K562 (cell line): ENCODE measurements at regions not wholly inside any gene's neighbourhood (a gene's known extent, or its start where the extent isn't known, plus 50 kb on each side); places are given as distances from the start of the nearest gene placed in this dataset.

Source experiments
- ATAC-seq: fragments of 200-7000 bp; cut with Tn5 transposase; 3 replicates; pipeline ENCODE4 v1.9.1; 2020; ENCODE audit warnings: moderate library complexity
- BruUV-seq: library from RNA; stranded (reverse); fragments of 400-500 nt; replicated peaks from 2 replicates; lab custom pipeline; 2021; lab: Mats Ljungman, UMichigan
- CTCF ChIA-PET: fragments of 300-600 bp; formaldehyde crosslinking; extraction: SDS; loops from one replicate; lab custom pipeline; 2021; ENCODE audit warnings: low intra/inter-chr PET ratio; lab: Yijun Ruan, JAX
- POLR2A ChIA-PET: fragments of 300-600, 350-650 bp; sonication (Branson Sonifier 250); formaldehyde crosslinking; extraction: SDS; loops from one replicate; lab custom pipeline; 2021; ENCODE audit warnings: antibody characterized with exemption, inconsistent platforms; lab: Yijun Ruan, JAX
- DNase-seq, 4 experiments: peaks; one replicate each; pipeline versions ENCODE4 v3.0.0 to v3.0.0-alpha.2; 2011 to 2018; ENCODE audit warnings: low spot score in 3 of 4, mixed read lengths in 3 of 4; ENCODE audit errors: extremely low read depth in 1 of 4
- FAIRE-seq: peaks from 2 replicates; lab custom pipeline; 2011; peaks lifted over from hg19 to GRCh38; lab: Jason Lieb, UNC
- H2AFZ ChIP-seq: 2 replicates; pipeline ENCODE4 v1.6.0; 2011; ENCODE audit warnings: low read depth, low read length, control low read depth, inconsistent platforms
- H3K27ac ChIP-seq: fragments of 200-600 bp; 3 replicates; pipeline ENCODE4 v1.8.0; 2011; ENCODE audit warnings: low read depth, mild to moderate bottlenecking, control low read depth, inconsistent platforms, low read length, moderate library complexity, mixed read lengths; ENCODE audit errors: extremely low read depth
- H3K27me3 ChIP-seq, 2 experiments: fragments of 300-600 bp in 1 of 2; 2 replicates in 1 of 2; 3 replicates in 1 of 2; pipeline versions ENCODE4 v1.6.0 to v1.8.0; 2011; ENCODE audit warnings: inconsistent platforms in 2 of 2, low read length in 2 of 2, mild to moderate bottlenecking in 1 of 2, mixed read lengths in 1 of 2, moderate library complexity in 1 of 2; ENCODE audit not compliant: control insufficient read depth in 2 of 2, insufficient read depth in 2 of 2
- H3K36me3 ChIP-seq: fragments of 300-600 bp; 3 replicates; pipeline ENCODE4 v1.8.0; 2011; ENCODE audit warnings: mild to moderate bottlenecking, low read length, inconsistent platforms; ENCODE audit not compliant: control insufficient read depth, insufficient read depth
- H3K4me1 ChIP-seq, 2 experiments: fragments of 200-600 bp in 1 of 2; replicated peaks in 1 of 2; 2 replicates in 1 of 2; 3 replicates in 1 of 2; pipeline versions ENCODE4 v1.5.1 to v1.8.0; 2011; ENCODE audit warnings: inconsistent platforms in 2 of 2, low read length in 2 of 2, mild to moderate bottlenecking in 1 of 2, mixed read lengths in 1 of 2, moderate library complexity in 1 of 2; ENCODE audit not compliant: control insufficient read depth in 2 of 2, insufficient read depth in 2 of 2
- H3K4me2 ChIP-seq: 2 replicates; pipeline ENCODE4 v1.6.1; 2011; ENCODE audit warnings: low read length, control low read depth, inconsistent platforms, mixed read lengths; ENCODE audit not compliant: insufficient read depth
- H3K4me3 ChIP-seq: fragments of 200-600 bp; sonication (generic), shearing (Covaris generic); 2 replicates; pipeline ENCODE4 v1.5.1; 2016; ENCODE audit warnings: control low read depth, inconsistent platforms
- H3K79me2 ChIP-seq: fragments of 200-600 bp; 3 replicates; pipeline ENCODE4 v1.8.0; 2011; ENCODE audit warnings: low read length, inconsistent platforms; ENCODE audit not compliant: control insufficient read depth, insufficient read depth
- H3K9ac ChIP-seq, 2 experiments: 2 replicates each; pipeline versions ENCODE4 v1.6.0 to v1.6.1; 2011; ENCODE audit warnings: low read depth in 2 of 2, low read length in 2 of 2, control low read depth in 1 of 2, inconsistent platforms in 1 of 2, mild to moderate bottlenecking in 1 of 2, mixed read lengths in 1 of 2; ENCODE audit not compliant: insufficient read depth in 1 of 2
- H3K9me1 ChIP-seq: one replicate; pipeline ENCODE4 v1.6.0; 2011; ENCODE audit warnings: inconsistent platforms, mild to moderate bottlenecking, low read length, moderate library complexity; ENCODE audit not compliant: control insufficient read depth, insufficient read depth
- H3K9me3 ChIP-seq: replicated peaks from 2 replicates; pipeline ENCODE4 v1.5.1; 2011; ENCODE audit warnings: low read depth, low read length, inconsistent platforms; ENCODE audit not compliant: control insufficient read depth, insufficient read depth
- H4K20me1 ChIP-seq: replicated peaks from 2 replicates; pipeline ENCODE4 v1.6.1; 2011; ENCODE audit warnings: low read length, inconsistent platforms, mixed read lengths; ENCODE audit not compliant: control insufficient read depth, insufficient read depth
- ATF6 ChIP-seq: sonication (generic); formaldehyde crosslinking; IDR thresholded peaks from 2 replicates; pipeline ENCODE4 v1.4.0; 2020; ENCODE audit warnings: mild to moderate bottlenecking, missing genetic modification reagents
- CLOCK ChIP-seq: fragments of 250-450 bp; sonication (Bioruptor Pico); IDR thresholded peaks from 2 replicates; pipeline ENCODE4 v1.4.0; 2020; ENCODE audit warnings: mild to moderate bottlenecking, moderate library complexity, borderline replicate concordance
- DMBX1 ChIP-seq: fragments of 250-450 bp; sonication (Bioruptor Pico); IDR thresholded peaks from 2 replicates; pipeline ENCODE4 v1.8.0; 2022; ENCODE audit warnings: inconsistent platforms, mild to moderate bottlenecking, moderate library complexity, borderline replicate concordance
- GTF2B ChIP-seq: IDR thresholded peaks from 2 replicates; pipeline ENCODE4 v1.6.1; 2011; ENCODE audit not compliant: insufficient read length; ENCODE audit errors: extremely low read depth
- HIVEP1 ChIP-seq: fragments of 250-450 bp; sonication (Bioruptor Pico); IDR thresholded peaks from 2 replicates; pipeline ENCODE4 v1.4.0; 2020; ENCODE audit warnings: mild to moderate bottlenecking
- KLF10 ChIP-seq: fragments of 250-450 bp; sonication (Bioruptor Pico); IDR thresholded peaks from 2 replicates; pipeline ENCODE4 v1.6.1; 2021; ENCODE audit warnings: matching md5 sums
- MXD1 ChIP-seq: fragments of 250-450 bp; sonication (Bioruptor Pico); IDR thresholded peaks from 2 replicates; pipeline ENCODE4 v1.8.0; 2021; ENCODE audit warnings: borderline replicate concordance, mild to moderate bottlenecking, moderate library complexity; ENCODE audit not compliant: poor library complexity, severe bottlenecking
- USF2 ChIP-seq: sonication (generic); formaldehyde crosslinking; IDR thresholded peaks from 2 replicates; pipeline ENCODE4 v1.5.0; 2020; ENCODE audit warnings: missing genetic modification reagents
- ZC3H4 ChIP-seq: sonication (generic); formaldehyde crosslinking; IDR thresholded peaks from 2 replicates; pipeline ENCODE4 v1.9.0; 2021; ENCODE audit warnings: missing genetic modification reagents, borderline replicate concordance
- ZNF274 ChIP-seq: IDR thresholded peaks from 2 replicates; pipeline ENCODE4 v1.6.1; 2011; ENCODE audit warnings: low read depth, mild to moderate bottlenecking, low read length, moderate library complexity, borderline replicate concordance
- WGBS: fragments of 100-300 bp; shearing (Covaris generic); methylation state at CpG from one replicate; pipeline ENCODE4 v1.1.6; 2016; ENCODE audit warnings: low coverage, mixed read lengths; ENCODE audit not compliant: insufficient coverage; ENCODE audit errors: missing lambda C conversion rate; 5-methylcytosine and 5-hydroxymethylcytosine counted together
- in situ Hi-C: fragments of 300-500 bp; cut with MboI; formaldehyde crosslinking; loops from 4 replicates; pipeline ENCODE4 v1.15.0; 2018; ENCODE audit warnings: inconsistent platforms, mixed read lengths
- intact Hi-C: fragments of 100-400 bp; cut with micrococcal nuclease; formaldehyde crosslinking; loops from 2 replicates; pipeline ENCODE4 v1.14.2; 2022

GRCh38 chr6:137816133-137816579 lies 50.9 kb upstream of the TNFAIP3 start (continued):
- no peak for TF ChIP-seq DMBX1 (CRISPR knock-in tag)
- TF ChIP-seq HIVEP1, result no peak
- no peak for TF ChIP-seq ATF6 (CRISPR knock-in tag)
- TF ChIP-seq ZNF274, result no peak
- no peak for TF ChIP-seq USF2 (CRISPR knock-in tag)
- no peak for TF ChIP-seq ZC3H4

- Histone ChIP-seq H3K27ac (no peak overlapping the region), H2AFZ (peak overlapping the region; percentile 87), H3K36me3 (no peaks in the 10 kb centered on the region), H4K20me1 (no peaks in the 10 kb centered on the region), H3K4me1 (peaks cover 9 to 23% of the 10 kb centered on the region in 2 experiments), H3K9me1 (no peaks in the 10 kb centered on the region), H3K9me3 (no peaks in the 10 kb centered on the region), H3K9ac (peak overlapping the region in 1 of 2 experiments; percentile 28; a peak in 1 of 4 replicates), H3K4me3 (no peak overlapping the region), H3K79me2 (no peaks in the 10 kb centered on the region), H3K4me2 (peak overlapping the region; percentile 12; the same call in 1 of the 2 replicates), H3K27me3 (no peaks in the 10 kb centered on the region)
- peak in 1 of 4 experiments; percentile 33 for DNase-seq
- POLR2A ChIA-PET, result interaction anchor here (0.8 to 1.0 kb wide), 3 partner anchors 25 to 65 kb away, joined by 3 read pairs; no protein-coding TSS in a partner anchor
- intact Hi-C loops, result no loop called here
- BruUV-seq, result no TSS peak
- 32% methylated on average over 8 of the region's 8 CpGs for WGBS
- CTCF ChIA-PET, result no interaction called here
- no peak for FAIRE-seq
- ATAC-seq, result peak; percentile 67
- in situ Hi-C loops, result no loop called here
- TF ChIP-seq MXD1 (no peak), CLOCK (CRISPR knock-in tag) (no peak), KLF10 (CRISPR knock-in tag) (no peak), GTF2B (no peak)
Measured at GRCh38 chr6:137816688-137817618, 50.1 kb upstream of the TNFAIP3 start.
